Spleen (tissue), 7 donors: ENCODE measurements at regions not wholly inside any gene's neighbourhood (a gene's known extent, or its start where the extent isn't known, plus 50 kb on each side); places are given as distances from the start of the nearest gene placed in this dataset.

Source experiments
- POLR2AphosphoS5 ChIP-seq, 3 donors: sonication (generic); formaldehyde crosslinking; IDR thresholded peaks; one replicate each; pipeline ENCODE4 v1.5.1; 2017; ENCODE audit warnings: antibody characterized with exemption in 3 of 3
- TF ChIP-seq, protein P1 (sequence below), 11 experiments: fragments of 200-600 bp in 7 of 11; fragments of 450-650 bp in 4 of 11; sonication (generic) in 4 of 11; IDR thresholded peaks in 8 of 11; conservative IDR thresholded peaks in 3 of 11; 1 replicate in 7 of 11; 2 replicates in 4 of 11; pipeline versions ENCODE4 v1.4.0 to v1.8.0; 2016 to 2021; ENCODE audit warnings: antibody characterized with exemption in 11 of 11, inconsistent platforms in 4 of 11, mild to moderate bottlenecking in 1 of 11
- donor health status: DM: no; HTN: no; CAD: no; lungs with moderate emphysema.
- donor health status: DM: no; HTN: no; CAD: no.
- donor health status: DM: no; HTN: no; CAD: no.

DNA sequence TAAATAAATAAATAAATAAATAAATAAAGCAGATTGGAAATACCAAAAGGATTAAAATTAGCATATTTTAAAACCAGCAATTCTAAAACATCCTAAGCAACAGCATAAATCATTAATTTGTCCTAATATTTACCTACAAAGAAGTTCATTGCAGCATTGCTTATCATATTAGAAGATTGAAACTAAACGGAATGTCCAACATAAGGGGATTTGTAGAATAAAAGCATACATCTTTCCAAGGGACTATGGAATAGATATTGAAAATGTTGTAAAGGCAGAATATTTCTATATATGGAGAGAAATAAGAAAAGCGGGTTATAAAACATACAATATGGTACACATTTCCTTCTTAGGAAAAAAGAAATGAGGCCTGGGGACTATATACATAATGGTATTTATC lies 71.1 kb upstream of the RFC3 start:
- TF ChIP-seq, protein P1, sequence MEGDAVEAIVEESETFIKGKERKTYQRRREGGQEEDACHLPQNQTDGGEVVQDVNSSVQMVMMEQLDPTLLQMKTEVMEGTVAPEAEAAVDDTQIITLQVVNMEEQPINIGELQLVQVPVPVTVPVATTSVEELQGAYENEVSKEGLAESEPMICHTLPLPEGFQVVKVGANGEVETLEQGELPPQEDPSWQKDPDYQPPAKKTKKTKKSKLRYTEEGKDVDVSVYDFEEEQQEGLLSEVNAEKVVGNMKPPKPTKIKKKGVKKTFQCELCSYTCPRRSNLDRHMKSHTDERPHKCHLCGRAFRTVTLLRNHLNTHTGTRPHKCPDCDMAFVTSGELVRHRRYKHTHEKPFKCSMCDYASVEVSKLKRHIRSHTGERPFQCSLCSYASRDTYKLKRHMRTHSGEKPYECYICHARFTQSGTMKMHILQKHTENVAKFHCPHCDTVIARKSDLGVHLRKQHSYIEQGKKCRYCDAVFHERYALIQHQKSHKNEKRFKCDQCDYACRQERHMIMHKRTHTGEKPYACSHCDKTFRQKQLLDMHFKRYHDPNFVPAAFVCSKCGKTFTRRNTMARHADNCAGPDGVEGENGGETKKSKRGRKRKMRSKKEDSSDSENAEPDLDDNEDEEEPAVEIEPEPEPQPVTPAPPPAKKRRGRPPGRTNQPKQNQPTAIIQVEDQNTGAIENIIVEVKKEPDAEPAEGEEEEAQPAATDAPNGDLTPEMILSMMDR (IDR thresholded peaks at IDR 0.05 in 8 of 11, conservative IDR thresholded peaks at IDR 0.05 in 3 of 11): no peak
- TF ChIP-seq POLR2AphosphoS5 (IDR thresholded peaks at IDR 0.05): no peak
